B cell (primary cell): ENCODE measurements at regions not wholly inside any gene's neighbourhood (a gene's known extent, or its start where the extent isn't known, plus 50 kb on each side); places are given as distances from the start of the nearest gene placed in this dataset.

ENCODE experiments used
- ATAC-seq: fragments of 200-7000 bp; cut with Tn5 transposase; one replicate; pipeline ENCODE4 v1.10.0; 2021; ENCODE audit warnings: low read depth, mild to moderate bottlenecking, moderate number of reproducible peaks, moderate library complexity
- CTCF ChIA-PET: fragments of 350-600 bp; sonication (Branson Sonifier 250); formaldehyde crosslinking; loops from one replicate; lab custom pipeline; 2021; ENCODE audit warnings: antibody characterized with exemption, inconsistent platforms; lab: Charles Lee
- POLR2A ChIA-PET: fragments of 350-600 bp; sonication (Branson Sonifier 250); formaldehyde crosslinking; loops from one replicate; lab custom pipeline; 2021; ENCODE audit warnings: antibody characterized with exemption; lab: Charles Lee
- DNase-seq: peaks from one replicate; pipeline ENCODE4 v3.0.0; 2013
- H2AFZ ChIP-seq: 2 replicates; pipeline ENCODE4 v1.6.1; 2012; ENCODE audit warnings: mild to moderate bottlenecking, low read depth, low read length; ENCODE audit not compliant: insufficient read depth, poor library complexity, severe bottlenecking
- H3K27ac ChIP-seq, 2 donors: 1 replicate in 1 of 2; 2 replicates in 1 of 2; pipeline ENCODE4 v1.5.1; 2012 to 2013; ENCODE audit warnings: low read length in 2 of 2, mild to moderate bottlenecking in 2 of 2, moderate library complexity in 1 of 2
- H3K27me3 ChIP-seq, 4 experiments: fragments of 200-600 bp in 1 of 4; sonication (generic) in 1 of 4; replicated peaks in 1 of 4; 1 replicate in 2 of 4; 2 replicates in 2 of 4; pipeline versions ENCODE4 v1.6.1 to v1.7.0; 2013 to 2016; ENCODE audit warnings: low read length in 3 of 4, mild to moderate bottlenecking in 2 of 4, mixed read lengths in 1 of 4, moderate library complexity in 1 of 4; ENCODE audit not compliant: insufficient read depth in 4 of 4, control insufficient read depth in 3 of 4; ENCODE audit errors: control extremely low read depth in 1 of 4
- H3K36me3 ChIP-seq, 2 experiments: replicated peaks in 1 of 2; 1 replicate in 1 of 2; 2 replicates in 1 of 2; pipeline versions ENCODE4 v1.6.1 to v1.7.1; 2013; ENCODE audit warnings: low read length in 1 of 2; ENCODE audit not compliant: insufficient read depth in 2 of 2, control insufficient read depth in 1 of 2; ENCODE audit errors: control extremely low read depth in 1 of 2, extremely low read depth in 1 of 2
- H3K4me1 ChIP-seq, 2 donors: fragments of 200-600 bp in 1 of 2; sonication (generic) in 1 of 2; 1 replicate in 1 of 2; 2 replicates in 1 of 2; pipeline versions ENCODE4 v1.5.1 to v1.6.1; 2013 to 2017; ENCODE audit warnings: low read length in 2 of 2; ENCODE audit not compliant: control insufficient read depth in 2 of 2, insufficient read depth in 2 of 2
- H3K4me2 ChIP-seq: replicated peaks from 2 replicates; pipeline ENCODE3; 2012; ENCODE audit warnings: mild to moderate bottlenecking, low read depth, low read length; ENCODE audit not compliant: poor library complexity, severe bottlenecking
- H3K4me3 ChIP-seq, 5 experiments: fragments of 200-600 bp in 1 of 5; sonication (generic) in 1 of 5; 1 replicate in 3 of 5; 2 replicates in 2 of 5; pipeline versions ENCODE4 v1.5.1 to v1.7.0; 2011 to 2016; ENCODE audit warnings: low read length in 4 of 5, mild to moderate bottlenecking in 4 of 5, low read depth in 2 of 5, control low read depth in 1 of 5, moderate library complexity in 1 of 5; ENCODE audit not compliant: insufficient read depth in 1 of 5; ENCODE audit errors: control extremely low read depth in 1 of 5, extremely low read depth in 1 of 5
- H3K79me2 ChIP-seq: fragments of 200-600 bp; sonication (generic); one replicate; pipeline ENCODE4 v1.6.0; 2016; ENCODE audit warnings: low read length; ENCODE audit not compliant: control insufficient read depth, insufficient read depth
- H3K9ac ChIP-seq: fragments of 200-600 bp; sonication (generic); 2 replicates; pipeline ENCODE4 v1.6.1; 2017; ENCODE audit warnings: mild to moderate bottlenecking, low read length, moderate library complexity
- H3K9me3 ChIP-seq, 3 donors: one replicate each; pipeline versions ENCODE4 v1.6.1 to v1.7.1; 2013; ENCODE audit warnings: low read length in 2 of 3; ENCODE audit not compliant: control insufficient read depth in 2 of 3, insufficient read depth in 1 of 3; ENCODE audit errors: control extremely low read depth in 1 of 3
- H4K20me1 ChIP-seq: 2 replicates; pipeline ENCODE4 v1.6.0; 2012; ENCODE audit warnings: mild to moderate bottlenecking, low read length; ENCODE audit not compliant: insufficient read depth, control insufficient read depth, poor library complexity, severe bottlenecking
- H3K27ac Mint-ChIP-seq: one replicate; pipeline ENCODE4 v1.8.0; 2021; ENCODE audit warnings: mixed read lengths
- H3K27me3 Mint-ChIP-seq: one replicate; pipeline ENCODE4 v1.8.0; 2021; ENCODE audit warnings: mixed read lengths
- H3K4me1 Mint-ChIP-seq: one replicate; pipeline ENCODE4 v1.8.0; 2021; ENCODE audit warnings: mixed read lengths
- H3K4me3 Mint-ChIP-seq: one replicate; pipeline ENCODE4 v1.8.0; 2021; ENCODE audit warnings: mixed read lengths
- H3K9me3 Mint-ChIP-seq: one replicate; pipeline ENCODE4 v1.8.0; 2022; ENCODE audit warnings: mixed read lengths; ENCODE audit not compliant: insufficient read depth
- CTCF ChIP-seq: fragments of 200-600 bp; IDR thresholded peaks from one replicate; pipeline ENCODE4 v1.8.0; 2022; ENCODE audit warnings: antibody characterized with exemption, mild to moderate bottlenecking
- EZH2 ChIP-seq: IDR thresholded peaks from 2 replicates; pipeline ENCODE4 v1.6.1; 2012; ENCODE audit warnings: borderline replicate concordance, low read depth, mild to moderate bottlenecking, moderate library complexity, low read length; ENCODE audit not compliant: insufficient read depth, poor library complexity, severe bottlenecking
- WGBS: methylation state at CpG from one replicate; pipeline ENCODE4 v1.1.5; 2013; ENCODE audit warnings: missing lambda C conversion rate; ENCODE audit not compliant: insufficient coverage; 5-methylcytosine and 5-hydroxymethylcytosine counted together
- intact Hi-C: fragments of 100-400 bp; cut with micrococcal nuclease; formaldehyde crosslinking; loops from one replicate; pipeline ENCODE4 v1.10.0; 2022

GRCh38 chr22:46038516-46039430 is 61.8 kb upstream of the WNT7B start:
- Mint-ChIP-seq H3K27me3 (no peaks in the 10 kb centered on the region), H3K9me3 (no peaks in the 10 kb centered on the region), H3K4me3 (no peak overlapping the region), H3K27ac (no peak overlapping the region), H3K4me1 (peaks cover 23% of the 10 kb centered on the region)
- no peak for DNase-seq
- Histone ChIP-seq H3K27me3 (peaks cover 0 to 2% (median 0%) of the 10 kb centered on the region in 4 experiments), H3K4me1 (peaks cover 19% of the 10 kb centered on the region in 2 donors), H3K9ac (no peak overlapping the region), H2AFZ (no peak overlapping the region), H3K9me3 (no peaks in the 10 kb centered on the region), H3K79me2 (peaks cover 34% of the 10 kb centered on the region), H3K27ac (no peak overlapping the region), H3K36me3 (no peaks in the 10 kb centered on the region), H4K20me1 (no peaks in the 10 kb centered on the region), H3K4me2 (no peak overlapping the region), H3K4me3 (no peak overlapping the region)
- ATAC-seq = no peak
- intact Hi-C loops = no loop called here
- ChIA-PET POLR2A (interaction anchor here (3.6 kb wide), 1 partner anchor 14 kb away, joined by 55 read pairs; no protein-coding TSS in a partner anchor), CTCF (interaction anchor here (4.2 kb wide), 1 partner anchor 31 kb away, joined by 48 read pairs; no protein-coding TSS in a partner anchor)
- TF ChIP-seq EZH2 (no peak), CTCF (no peak)
- WGBS = 75% methylated on average over 8 of the region's 18 CpGs

- no peak overlapping the region for H3K27ac Mint-ChIP-seq
- no peaks in the 10 kb centered on the region for H3K9me3 ChIP-seq
- H3K27ac ChIP-seq = no peak overlapping the region
- no peaks in the 10 kb centered on the region for H4K20me1 ChIP-seq
- H2AFZ ChIP-seq = no peak overlapping the region
- peaks cover 40% of the 10 kb centered on the region for H3K79me2 ChIP-seq
- H3K4me3 Mint-ChIP-seq = no peak overlapping the region
- no peak overlapping the region for H3K4me3 ChIP-seq
- no peak overlapping the region for H3K4me2 ChIP-seq
- H3K9ac ChIP-seq = no peak overlapping the region
- peaks cover 25 to 27% of the 10 kb centered on the region in 2 donors for H3K4me1 ChIP-seq
- no peaks in the 10 kb centered on the region for H3K9me3 Mint-ChIP-seq
- H3K4me1 Mint-ChIP-seq = peaks cover 31% of the 10 kb centered on the region
- DNase-seq (no peak), ATAC-seq (no peak)
- TF ChIP-seq EZH2 = no peak
- TF ChIP-seq CTCF = no peak
- WGBS = 0% methylated on average over 1 of the region's 6 CpGs
- H3K27me3 Mint-ChIP-seq = no peaks in the 10 kb centered on the region
- no peaks in the 10 kb centered on the region for H3K36me3 ChIP-seq
- peaks cover 0 to 3% (median 0%) of the 10 kb centered on the region in 4 experiments for H3K27me3 ChIP-seq
- CTCF ChIA-PET = no interaction called here
- POLR2A ChIA-PET = no interaction called here
- intact Hi-C loops = no loop called here
These were observed 62.6 kb upstream of the WNT7B start for GRCh38 chr22:46039535-46039934.
